Stimulated activated CD8-positive, alpha-beta memory T cell treated with anti-CD3 and anti-CD28 coated beads, Interleukin-7, amount 100 ng/mL, for 48 hours (primary cell): ENCODE measurements at regions not wholly inside any gene's neighbourhood (a gene's known extent, or its start where the extent isn't known, plus 50 kb on each side); places are given as distances from the start of the nearest gene placed in this dataset.

Experiments used
- DNase-seq, 2 donors: peaks; one replicate each; pipeline ENCODE4 v3.0.0-alpha.2; 2020; ENCODE audit warnings: low read depth in 1 of 2; ENCODE audit errors: extremely low read depth in 1 of 2

GRCh38 chr9:2559192-2560152, 62.1 kb upstream of the VLDLR start:
- DNase-seq: no peak

- no peak for DNase-seq
These were observed 61.4 kb upstream of the VLDLR start for GRCh38 chr9:2560180-2560579.

GRCh38 chr9:2565676-2566340, 55.8 kb upstream of the VLDLR start:
- DNase-seq: no peak

GRCh38 chr9:2567922-2568321, 53.7 kb upstream of the VLDLR start:
- no peak for DNase-seq

- no peak for DNase-seq
These were observed 52.9 kb upstream of the VLDLR start for GRCh38 chr9:2568689-2569088.

- DNase-seq: peak; percentile 8 to 62
These were observed 50.7 kb upstream of the VLDLR start for GRCh38 chr9:2570615-2571479.
